Thyroid gland (tissue), 4 donors: ENCODE measurements at regions not wholly inside any gene's neighbourhood (a gene's known extent, or its start where the extent isn't known, plus 50 kb on each side); places are given as distances from the start of the nearest gene placed in this dataset.

Experiments used
- CTCF ChIP-seq, 6 experiments: fragments of 200-600 bp in 3 of 6; fragments of 450-650 bp in 3 of 6; sonication (generic) in 3 of 6; IDR thresholded peaks; one replicate each; pipeline ENCODE4 v1.5.1; 2016 to 2019; ENCODE audit warnings: antibody characterized with exemption in 6 of 6, mild to moderate bottlenecking in 2 of 6, inconsistent platforms in 1 of 6, moderate library complexity in 1 of 6
- POLR2A ChIP-seq, 2 donors: fragments of 450-650 bp; IDR thresholded peaks; one replicate each; pipeline ENCODE4 v1.6.1; 2017; ENCODE audit warnings: antibody characterized with exemption in 2 of 2, mild to moderate bottlenecking in 2 of 2, moderate library complexity in 1 of 2

GRCh38 chr13:36606060-36606459, 67.8 kb upstream of the SERTM1 start:
- TF ChIP-seq CTCF (IDR thresholded peaks at IDR 0.05) (no peak), POLR2A (IDR thresholded peaks at IDR 0.05) (no peak)
